HG02981 (cell line): ENCODE measurements at regions not wholly inside any gene's neighbourhood (a gene's known extent, or its start where the extent isn't known, plus 50 kb on each side); places are given as distances from the start of the nearest gene placed in this dataset.
A peak's percentile ranks its signal among the peaks of the same experiment; 100 is the strongest.
"Not testable (repeated sequence)": the region's sequence is repeated elsewhere in the genome, so short reads cannot be mapped to it uniquely, and the experiment has no call there.

Experiments
- ATAC-seq: cut with Tn5 transposase; IDR thresholded peaks from one replicate; pipeline ENCODE4 v1.9.1; 2021; ENCODE audit warnings: mild to moderate bottlenecking, moderate library complexity; ENCODE audit not compliant: unreplicated experiment

- no peak for ATAC-seq
Observed at GRCh38 chr6:11851387-11851786, 72.8 kb upstream of the ADTRP start.

GRCh38 chr6:11848852-11849731 is 70.5 kb upstream of the ADTRP start:
- ATAC-seq, result no peak

GRCh38 chr6:11848346-11848651 is 69.7 kb upstream of the ADTRP start:
- no peak for ATAC-seq

GRCh38 chr6:11847515-11848345 is 69.1 kb upstream of the ADTRP start:
- no peak for ATAC-seq

- ATAC-seq, result not testable (repeated sequence)
Observed at GRCh38 chr6:11847068-11847467, 68.5 kb upstream of the ADTRP start.

GRCh38 chr6:11845664-11846577 is 67.3 kb upstream of the ADTRP start:
- no peak for ATAC-seq

- not testable (repeated sequence) for ATAC-seq
Observed at GRCh38 chr6:11842795-11843194, 64.2 kb upstream of the ADTRP start.

GRCh38 chr6:11835065-11835464 is 56.5 kb upstream of the ADTRP start:
- ATAC-seq, result no peak

- ATAC-seq, result peak; percentile 60
Observed at GRCh38 chr6:11833626-11834592, 55.3 kb upstream of the ADTRP start.

- no peak for ATAC-seq
Observed at GRCh38 chr6:11831653-11832052, 53.0 kb upstream of the ADTRP start.

- ATAC-seq, result no peak
Observed at GRCh38 chr6:11830520-11830919, 51.9 kb upstream of the ADTRP start.

- no peak for ATAC-seq
Observed at GRCh38 chr6:11830105-11830504, 51.5 kb upstream of the ADTRP start.

- no peak for ATAC-seq
Observed at GRCh38 chr6:11828262-11828870, 49.8 kb upstream of the ADTRP start.
